Activated T-cell treated with anti-CD3 and anti-CD28 coated beads, Interleukin-2, amount 50 U/mL, for 4 hours (primary cell): ENCODE measurements at regions not wholly inside any gene's neighbourhood (a gene's known extent, or its start where the extent isn't known, plus 50 kb on each side); places are given as distances from the start of the nearest gene placed in this dataset.
"Not testable (repeated sequence)": the region's sequence is repeated elsewhere in the genome, so short reads cannot be mapped to it uniquely, and the experiment has no call there.

Source experiments
- ATAC-seq, 2 donors: fragments of 200-7000 bp; cut with Tn5 transposase; one replicate each; pipeline ENCODE4 v1.10.0; 2021
- DNase-seq: peaks from one replicate; pipeline ENCODE4 v3.0.0-alpha.2; 2020
- H3K27me3 Mint-ChIP-seq: one replicate; pipeline ENCODE4 v1.8.0; 2021; ENCODE audit warnings: low read depth, mixed read lengths
- H3K36me3 Mint-ChIP-seq: one replicate; pipeline ENCODE4 v1.8.0; 2022; ENCODE audit warnings: mixed read lengths; ENCODE audit not compliant: insufficient read depth
- H3K4me1 Mint-ChIP-seq: one replicate; pipeline ENCODE4 v1.8.0; 2021; ENCODE audit warnings: low read depth, mixed read lengths
- H3K4me3 Mint-ChIP-seq: one replicate; pipeline ENCODE4 v1.8.0; 2021; ENCODE audit warnings: mild to moderate bottlenecking, moderate library complexity, mixed read lengths
- H3K9me3 Mint-ChIP-seq: one replicate; pipeline ENCODE4 v1.8.0; 2021; ENCODE audit warnings: mixed read lengths

DNA sequence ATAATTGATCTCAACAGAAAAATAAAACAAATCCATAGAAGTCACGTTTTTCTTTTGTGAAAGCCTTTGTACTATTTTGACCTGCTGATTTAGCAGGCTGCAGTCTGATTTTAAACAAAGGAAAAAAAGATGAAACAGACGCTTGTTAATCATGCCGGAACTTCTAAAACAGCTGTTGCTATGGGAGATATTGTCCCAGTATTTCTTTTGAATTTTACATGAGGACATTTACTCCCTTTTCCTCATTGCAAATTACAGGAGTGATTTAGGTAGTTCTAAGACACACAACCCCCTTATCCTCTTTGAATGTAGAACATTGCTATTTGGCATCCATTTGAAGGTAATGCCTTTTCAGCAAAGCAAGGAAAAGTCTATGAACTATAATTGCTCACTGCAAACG is 416.1 kb downstream of the BCKDHB start:
- Mint-ChIP-seq H3K27me3 (peaks cover 1% of the 10 kb centered on the region), H3K9me3 (no peaks in the 10 kb centered on the region), H3K36me3 (no peaks in the 10 kb centered on the region), H3K4me3 (no peak overlapping the region), H3K4me1 (no peaks in the 10 kb centered on the region)
- ATAC-seq (no peak), DNase-seq (no peak)

DNA sequence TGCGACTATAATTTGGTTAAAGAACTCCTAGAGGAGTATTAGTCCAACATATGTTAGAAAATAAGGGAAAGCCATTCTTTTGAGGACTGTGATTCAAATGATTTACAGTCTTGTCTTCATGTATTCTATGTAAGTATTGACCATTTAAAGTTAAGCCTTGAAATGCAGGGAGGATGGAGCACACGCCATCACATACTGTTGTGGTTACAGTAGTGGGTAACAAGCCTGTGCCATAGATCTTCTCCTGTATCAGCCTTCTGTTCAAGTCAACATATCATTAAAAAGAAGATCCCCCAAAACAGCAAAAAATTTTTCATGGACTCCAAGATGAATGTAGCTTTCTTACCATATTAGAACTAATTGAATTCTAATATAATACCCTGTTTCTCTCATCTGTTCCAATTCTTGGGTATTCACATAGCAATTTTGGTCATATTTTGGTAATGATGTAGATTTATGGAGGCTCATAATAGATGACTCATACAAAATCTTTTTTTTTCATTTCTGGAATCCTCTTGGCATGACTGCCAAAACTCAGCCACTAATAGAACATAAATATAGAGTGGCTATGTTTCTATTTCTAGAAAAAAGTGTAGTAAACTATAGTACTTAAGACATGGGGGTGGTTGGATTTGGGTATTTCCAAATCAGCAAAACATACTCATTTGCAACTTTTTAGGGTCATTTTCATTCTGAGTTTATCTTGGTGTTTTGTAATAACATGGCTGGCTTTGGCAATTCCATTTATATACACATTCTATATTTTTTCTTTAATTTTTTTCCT is 413.5 kb downstream of the BCKDHB start:
- DNase-seq (no peak), ATAC-seq (no peak)
- no peaks in the 10 kb centered on the region for H3K27me3 Mint-ChIP-seq
- no peaks in the 10 kb centered on the region for H3K4me1 Mint-ChIP-seq
- no peaks in the 10 kb centered on the region for H3K36me3 Mint-ChIP-seq
- H3K4me3 Mint-ChIP-seq: no peak overlapping the region
- no peaks in the 10 kb centered on the region for H3K9me3 Mint-ChIP-seq

DNA sequence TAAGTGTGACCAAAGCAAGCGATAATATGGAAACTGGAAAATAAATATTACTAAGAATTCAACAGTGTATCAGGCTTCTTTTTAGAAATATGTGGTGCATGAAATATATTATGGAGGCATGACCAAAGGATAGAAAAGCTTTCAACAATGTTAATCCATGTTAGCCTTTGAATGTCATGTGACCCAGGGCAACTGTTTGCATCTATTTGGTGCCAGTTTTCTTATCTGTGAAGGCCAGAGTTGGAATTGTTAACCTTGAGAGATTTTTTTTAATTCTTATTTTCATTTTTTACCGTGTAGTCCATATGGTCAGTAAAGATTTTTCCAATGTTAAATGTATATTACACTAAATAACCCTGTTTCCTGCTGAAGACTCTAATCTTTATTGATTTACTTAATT is 411.1 kb downstream of the BCKDHB start:
- H3K4me1 Mint-ChIP-seq: no peaks in the 10 kb centered on the region
- ATAC-seq (no peak), DNase-seq (no peak)
- no peak overlapping the region for H3K4me3 Mint-ChIP-seq
- H3K36me3 Mint-ChIP-seq: no peaks in the 10 kb centered on the region
- no peaks in the 10 kb centered on the region for H3K27me3 Mint-ChIP-seq
- H3K9me3 Mint-ChIP-seq: no peaks in the 10 kb centered on the region

DNA sequence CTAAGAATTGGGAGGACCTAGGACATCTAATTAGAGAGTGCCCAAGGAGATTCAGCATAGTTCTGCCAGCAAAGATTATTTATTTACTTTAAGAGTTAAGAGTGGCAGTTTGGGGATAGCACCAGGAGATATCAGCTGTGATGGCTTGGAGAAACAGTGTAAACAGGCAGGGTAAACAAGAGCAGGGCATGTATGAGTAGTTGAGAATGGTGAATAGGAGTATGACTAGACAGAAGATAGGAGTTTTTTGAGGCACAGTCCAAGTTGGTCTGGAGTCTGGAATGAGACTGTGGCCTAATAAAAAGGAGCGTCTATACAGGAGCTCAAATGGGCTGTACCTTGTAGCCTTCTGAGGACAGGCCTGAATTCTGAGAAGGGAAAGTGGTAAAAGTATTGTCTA is 404.1 kb downstream of the BCKDHB start:
- H3K9me3 Mint-ChIP-seq, H3K4me3 Mint-ChIP-seq, DNase-seq, H3K27me3 Mint-ChIP-seq, H3K4me1 Mint-ChIP-seq, H3K36me3 Mint-ChIP-seq, ATAC-seq: not testable (repeated sequence)

DNA sequence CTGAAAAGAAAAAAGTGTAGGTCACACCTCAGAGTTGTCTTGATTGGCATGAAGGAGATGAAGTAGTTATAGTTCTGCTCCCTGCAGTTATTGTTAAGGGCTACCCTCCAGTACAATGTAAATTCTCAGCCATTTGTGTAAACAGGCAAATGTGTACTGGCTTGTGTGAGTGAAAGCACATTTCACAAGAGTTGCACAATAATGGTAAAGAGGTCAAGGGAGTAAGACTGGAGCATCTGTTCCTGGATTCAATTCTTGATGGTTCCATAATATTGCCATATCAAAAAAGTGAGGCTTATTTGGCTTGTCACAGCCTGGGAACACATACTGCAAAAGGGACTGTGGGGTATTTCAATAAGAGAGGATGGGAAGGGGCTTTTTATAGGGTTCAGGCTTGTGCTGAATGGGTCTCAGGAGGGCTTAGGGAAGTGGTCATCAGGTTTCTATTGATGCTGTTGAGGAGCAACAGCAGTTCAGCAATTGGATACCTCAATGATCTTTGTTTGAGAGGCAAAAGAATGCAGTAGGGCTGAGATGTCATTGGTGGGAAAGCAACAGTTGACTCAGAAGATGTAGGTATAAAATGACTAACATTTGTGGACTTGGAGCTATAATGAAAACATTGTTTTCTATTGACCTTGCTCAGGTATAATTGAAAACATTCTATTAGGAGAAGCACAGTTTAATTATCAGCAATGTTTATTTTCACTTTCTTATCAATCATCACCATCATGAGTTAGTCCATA is 402.6 kb downstream of the BCKDHB start:
- H3K9me3 Mint-ChIP-seq: no peaks in the 10 kb centered on the region
- no peaks in the 10 kb centered on the region for H3K4me1 Mint-ChIP-seq
- DNase-seq: no peak
- no peak for ATAC-seq
- H3K4me3 Mint-ChIP-seq: no peak overlapping the region
- no peaks in the 10 kb centered on the region for H3K36me3 Mint-ChIP-seq
- H3K27me3 Mint-ChIP-seq: no peaks in the 10 kb centered on the region

DNA sequence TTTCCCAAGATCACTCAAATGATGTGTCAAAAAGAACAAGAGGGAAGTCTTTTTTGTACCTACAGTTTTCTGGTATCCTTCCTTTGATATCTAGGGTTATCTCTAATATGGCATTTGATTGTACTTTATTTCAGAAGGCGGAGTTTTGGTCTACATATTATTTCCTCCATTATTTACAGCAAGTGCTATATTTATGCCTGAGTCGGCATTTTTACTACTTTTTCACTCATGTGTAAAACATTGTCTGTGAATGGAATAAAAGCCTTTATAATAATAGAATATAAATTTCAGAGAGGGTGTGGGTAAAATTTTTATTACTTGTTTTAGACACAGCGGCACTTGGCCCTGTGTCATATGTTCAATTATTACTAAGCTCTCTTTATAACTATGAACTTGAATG is 398.4 kb downstream of the BCKDHB start:
- Mint-ChIP-seq H3K36me3 (no peaks in the 10 kb centered on the region), H3K4me1 (no peaks in the 10 kb centered on the region), H3K9me3 (no peaks in the 10 kb centered on the region), H3K27me3 (peaks cover 3% of the 10 kb centered on the region), H3K4me3 (no peak overlapping the region)
- ATAC-seq (no peak), DNase-seq (no peak)

DNA sequence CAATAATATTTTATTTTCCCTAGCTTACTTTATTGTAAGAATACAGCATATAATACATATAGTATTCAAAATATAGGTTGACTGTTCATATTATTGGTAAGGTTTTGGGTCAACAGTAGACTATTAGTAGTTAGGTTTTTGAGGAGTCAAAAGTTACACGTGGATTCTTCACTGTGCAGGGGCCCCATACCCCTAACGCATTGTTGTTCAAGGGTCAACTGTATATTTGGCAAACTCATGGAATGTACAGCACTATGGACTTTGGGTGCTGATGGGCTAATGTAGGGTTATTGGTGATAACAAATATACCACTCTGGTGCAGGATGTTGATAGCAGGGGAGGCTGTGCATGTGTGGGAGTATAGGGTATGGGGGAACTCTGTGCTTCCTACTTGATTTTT is 397.2 kb downstream of the BCKDHB start:
- H3K27me3 Mint-ChIP-seq: peaks cover 3% of the 10 kb centered on the region
- H3K4me3 Mint-ChIP-seq: no peak overlapping the region
- ATAC-seq (no peak), DNase-seq (no peak)
- H3K36me3 Mint-ChIP-seq: no peaks in the 10 kb centered on the region
- no peaks in the 10 kb centered on the region for H3K4me1 Mint-ChIP-seq
- H3K9me3 Mint-ChIP-seq: no peaks in the 10 kb centered on the region

DNA sequence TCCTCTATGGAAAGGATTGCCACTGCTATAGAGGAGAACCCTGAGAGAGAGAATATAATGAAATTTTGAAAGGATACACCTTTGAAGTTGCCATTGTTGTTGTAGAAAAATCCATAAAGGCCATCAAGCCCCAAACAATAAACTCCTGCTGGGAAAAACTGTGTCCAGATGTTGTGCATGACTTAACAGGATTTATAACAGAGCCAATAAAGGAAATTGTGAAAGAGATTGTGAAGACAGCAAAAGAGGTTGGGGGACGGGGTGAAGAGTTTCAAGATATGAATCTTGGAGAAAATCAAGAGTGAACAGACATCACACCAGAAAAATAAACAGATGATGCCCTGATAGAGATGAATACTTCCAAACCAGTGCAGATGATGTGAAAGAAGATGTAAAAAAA is 396.4 kb downstream of the BCKDHB start:
- H3K4me1 Mint-ChIP-seq: no peaks in the 10 kb centered on the region
- DNase-seq (no peak), ATAC-seq (no peak)
- H3K4me3 Mint-ChIP-seq: no peak overlapping the region
- H3K36me3 Mint-ChIP-seq: no peaks in the 10 kb centered on the region
- no peaks in the 10 kb centered on the region for H3K9me3 Mint-ChIP-seq
- H3K27me3 Mint-ChIP-seq: peaks cover 3% of the 10 kb centered on the region

DNA sequence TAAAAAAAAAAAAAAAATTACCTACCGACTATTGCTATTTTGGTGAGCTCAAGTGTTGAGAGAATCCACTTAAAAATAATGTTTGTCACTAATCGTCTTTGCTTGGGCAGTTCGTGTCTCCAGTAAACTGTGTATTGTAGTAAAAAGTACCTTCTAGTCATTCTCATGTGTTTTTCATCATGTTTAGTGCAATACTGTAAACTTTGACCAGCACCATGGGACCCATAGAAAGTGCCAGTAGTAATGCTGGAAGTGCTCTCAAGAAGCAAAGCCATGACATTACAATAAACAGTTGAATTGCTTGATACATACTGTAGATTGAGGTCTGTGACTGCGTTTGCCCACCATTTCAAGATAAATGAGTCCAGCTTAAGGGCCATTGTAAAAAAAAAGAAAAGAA is 395.2 kb downstream of the BCKDHB start:
- Mint-ChIP-seq H3K36me3 (no peaks in the 10 kb centered on the region), H3K4me1 (no peaks in the 10 kb centered on the region), H3K27me3 (peaks cover 3% of the 10 kb centered on the region), H3K4me3 (no peak overlapping the region), H3K9me3 (no peaks in the 10 kb centered on the region)
- ATAC-seq (no peak), DNase-seq (no peak)

DNA sequence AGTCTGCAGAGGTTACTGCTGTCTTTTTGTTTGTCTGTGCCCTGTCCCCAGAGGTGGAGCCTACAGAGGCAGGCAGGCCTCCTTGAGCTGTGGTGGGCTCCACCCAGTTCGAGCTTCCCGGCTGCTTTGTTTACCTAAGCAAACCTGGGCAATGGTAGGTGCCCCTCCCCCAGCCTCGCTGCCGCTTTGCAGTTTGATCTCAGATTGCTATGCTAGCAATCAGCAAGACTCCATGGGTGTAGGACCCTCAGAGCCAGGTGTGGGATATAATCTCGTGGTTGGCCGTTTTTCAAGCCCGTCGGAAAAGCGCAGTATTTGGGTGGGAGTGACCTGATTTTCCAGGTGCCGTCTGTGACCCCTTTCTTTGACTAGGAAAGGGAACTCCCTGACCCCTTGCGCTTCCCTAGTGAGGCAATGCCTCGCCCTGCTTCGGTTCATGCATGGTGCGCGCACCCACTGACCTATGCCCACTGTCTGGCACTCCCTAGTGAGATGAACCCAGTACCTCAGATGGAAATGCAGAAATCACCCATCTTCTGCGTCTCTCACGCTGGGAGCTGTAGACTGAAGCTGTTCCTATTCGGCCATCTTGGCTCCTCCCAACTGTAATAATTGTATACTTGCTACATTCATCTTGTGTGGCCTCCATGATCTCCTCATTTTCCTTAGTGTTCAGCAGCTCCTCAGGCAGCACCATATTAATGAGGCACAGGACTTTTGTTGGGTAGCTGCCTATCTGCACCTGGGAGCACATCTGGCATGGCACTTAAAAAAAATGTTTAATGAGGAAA is 391.4 kb downstream of the BCKDHB start:
- H3K4me1 Mint-ChIP-seq: not testable (repeated sequence)

DNA sequence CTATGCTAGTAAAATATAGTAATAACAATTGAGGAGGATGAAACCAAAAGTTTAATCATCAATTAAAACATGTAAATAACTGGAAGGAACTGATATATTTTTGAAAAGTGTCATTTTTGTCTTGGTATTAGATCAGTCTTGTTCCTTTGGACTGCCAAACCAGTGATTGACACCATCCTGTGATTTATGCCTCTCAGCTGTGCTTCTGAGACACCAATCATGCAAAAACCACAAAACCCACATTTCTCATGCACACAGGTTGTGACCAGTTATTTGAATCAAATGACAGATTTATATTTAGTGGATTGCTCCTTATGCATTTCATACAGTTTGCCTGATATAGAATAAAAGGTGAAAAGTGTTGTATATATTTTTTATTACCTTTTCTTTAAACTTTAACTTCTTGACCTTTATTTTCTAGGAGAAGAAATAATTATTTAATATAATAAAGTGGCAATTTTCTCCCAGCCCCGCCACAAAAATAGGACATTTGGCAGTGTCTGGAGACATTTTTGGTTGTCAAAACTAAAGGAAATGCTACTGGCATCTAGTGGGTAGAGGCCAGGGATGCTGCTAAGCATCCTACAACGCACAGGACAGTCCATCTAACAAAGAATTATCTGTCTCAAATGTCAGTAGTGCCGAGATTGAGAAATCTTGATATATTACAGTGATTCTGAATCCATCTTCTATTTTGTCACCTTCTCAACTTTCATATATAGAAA is 383.6 kb downstream of the BCKDHB start:
- no peaks in the 10 kb centered on the region for H3K4me1 Mint-ChIP-seq

More for the DNA sequence above, 391.4 kb downstream of the BCKDHB start:
- H3K9me3 Mint-ChIP-seq, H3K27me3 Mint-ChIP-seq, H3K4me3 Mint-ChIP-seq, DNase-seq, H3K36me3 Mint-ChIP-seq, ATAC-seq: not testable (repeated sequence)

DNA sequence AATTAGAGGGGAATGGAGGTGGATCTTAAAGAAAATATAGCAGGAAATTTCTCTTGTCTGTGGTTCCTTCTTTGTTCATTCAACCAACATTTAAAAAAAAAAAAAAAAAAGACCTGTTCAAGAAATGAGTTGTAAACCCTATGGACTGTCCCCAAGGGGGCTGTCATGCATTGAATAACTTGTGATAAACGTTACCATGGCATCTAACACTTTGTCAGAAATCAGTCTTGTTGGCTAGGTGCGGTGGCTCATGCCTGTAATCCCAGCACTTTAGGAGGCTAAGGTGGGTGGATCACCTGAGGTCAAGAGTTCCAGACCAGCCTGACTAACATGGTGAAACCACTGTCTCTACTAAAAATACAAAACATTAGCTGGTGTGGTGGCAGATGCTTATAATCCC is 381.7 kb downstream of the BCKDHB start:
- Mint-ChIP-seq H3K36me3 (no peaks in the 10 kb centered on the region), H3K9me3 (no peaks in the 10 kb centered on the region), H3K4me1 (no peaks in the 10 kb centered on the region), H3K27me3 (no peaks in the 10 kb centered on the region), H3K4me3 (no peak overlapping the region)
- no peak for ATAC-seq
- DNase-seq: no peak

More for the DNA sequence above, 383.6 kb downstream of the BCKDHB start:
- Mint-ChIP-seq H3K4me3 (no peak overlapping the region), H3K27me3 (no peaks in the 10 kb centered on the region), H3K36me3 (no peaks in the 10 kb centered on the region), H3K9me3 (no peaks in the 10 kb centered on the region)
- ATAC-seq (no peak), DNase-seq (no peak)

DNA sequence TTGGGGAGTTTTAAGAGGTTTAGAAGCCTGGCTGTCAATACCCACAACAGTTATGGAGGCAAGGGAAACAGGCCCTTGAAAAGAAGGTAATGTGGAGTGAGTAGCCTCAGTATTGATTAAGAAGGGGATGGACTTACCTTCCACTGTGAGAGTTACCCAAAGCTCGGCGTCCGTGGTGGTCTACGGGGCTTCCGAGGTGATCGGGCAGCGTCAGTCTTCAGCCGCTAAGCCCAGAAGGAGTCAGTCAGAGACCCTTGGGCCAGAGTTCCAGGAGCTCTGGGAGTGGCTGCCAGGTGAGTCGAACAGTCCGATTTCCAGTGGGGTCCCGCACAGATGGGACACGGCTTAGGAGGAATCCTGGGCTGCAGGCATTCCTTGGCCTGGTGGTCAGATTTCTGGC is 379.0 kb downstream of the BCKDHB start:
- not testable (repeated sequence) for H3K36me3 Mint-ChIP-seq, H3K4me1 Mint-ChIP-seq, H3K27me3 Mint-ChIP-seq, ATAC-seq, H3K4me3 Mint-ChIP-seq, H3K9me3 Mint-ChIP-seq, DNase-seq

DNA sequence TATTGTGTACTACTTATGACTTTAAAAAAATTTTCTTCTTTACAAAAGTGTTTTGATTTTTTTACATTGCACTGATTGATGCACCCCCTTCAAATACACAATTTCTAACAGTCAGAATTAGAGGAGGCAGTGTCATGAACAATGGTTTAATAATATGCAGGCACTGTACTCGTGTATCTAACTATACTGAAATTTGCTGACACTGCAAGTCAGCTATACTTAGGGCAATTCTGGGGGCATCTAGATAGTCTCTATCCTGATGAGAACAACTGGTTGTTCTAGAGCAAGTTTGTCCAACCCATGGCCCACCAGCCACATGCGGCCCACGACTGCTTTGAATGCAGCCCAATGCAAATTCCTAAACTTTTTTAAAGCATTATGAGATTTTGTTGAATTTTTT is 375.6 kb downstream of the BCKDHB start:
- no peaks in the 10 kb centered on the region for H3K4me1 Mint-ChIP-seq
- H3K27me3 Mint-ChIP-seq: no peaks in the 10 kb centered on the region

More for the DNA sequence above, 375.6 kb downstream of the BCKDHB start:
- H3K9me3 Mint-ChIP-seq: no peaks in the 10 kb centered on the region
- ATAC-seq: no peak
- no peak for DNase-seq
- H3K36me3 Mint-ChIP-seq: no peaks in the 10 kb centered on the region
- no peak overlapping the region for H3K4me3 Mint-ChIP-seq
